SK-N-SH treated with all-trans-retinoic acid at 6 μM for 48 hours (cell line): ENCODE measurements at regions not wholly inside any gene's neighbourhood (a gene's known extent, or its start where the extent isn't known, plus 50 kb on each side); places are given as distances from the start of the nearest gene placed in this dataset.
"Not testable (repeated sequence)": the region's sequence is repeated elsewhere in the genome, so short reads cannot be mapped to it uniquely, and the experiment has no call there.

ENCODE experiments used
- ATAC-seq: fragments of 200-7000 bp; cut with Tn5 transposase; 3 replicates; pipeline ENCODE4 v1.9.1; 2020; ENCODE audit warnings: mild to moderate bottlenecking, moderate library complexity
- ARNTL ChIP-seq: fragments of 450-650 bp; formaldehyde crosslinking; IDR thresholded peaks from 2 replicates; pipeline ENCODE4 v1.5.0; 2020; ENCODE audit warnings: low read depth, mild to moderate bottlenecking, moderate library complexity, borderline replicate concordance
- BACH2 ChIP-seq: fragments of 250-450 bp; sonication (Bioruptor Pico); IDR thresholded peaks from 2 replicates; pipeline ENCODE4 v1.9.0; 2021; ENCODE audit warnings: mild to moderate bottlenecking, borderline replicate concordance
- CREB5 ChIP-seq: fragments of 250-450 bp; sonication (Bioruptor Pico); IDR thresholded peaks from 2 replicates; pipeline ENCODE4 v1.5.1; 2020; ENCODE audit warnings: low read depth, mild to moderate bottlenecking, moderate library complexity
- CSDC2 ChIP-seq: fragments of 250-450 bp; sonication (Bioruptor Pico); IDR thresholded peaks from 2 replicates; pipeline ENCODE4 v1.5.0; 2020; ENCODE audit warnings: mild to moderate bottlenecking, moderate library complexity
- CSRNP3 ChIP-seq: fragments of 250-450 bp; sonication (Bioruptor Pico); IDR thresholded peaks from 2 replicates; pipeline ENCODE4 v1.5.1; 2021; ENCODE audit warnings: mild to moderate bottlenecking, moderate library complexity
- GLIS3 ChIP-seq: fragments of 250-450 bp; sonication (Bioruptor Pico); IDR thresholded peaks from 2 replicates; pipeline ENCODE4 v1.5.0; 2020; ENCODE audit warnings: mild to moderate bottlenecking, moderate library complexity
- ISL1 ChIP-seq: fragments of 250-450 bp; sonication (Bioruptor Pico); IDR thresholded peaks from 2 replicates; pipeline ENCODE4 v2.1.2; 2022; ENCODE audit warnings: mild to moderate bottlenecking, moderate library complexity
- OSR1 ChIP-seq: fragments of 250-450 bp; sonication (Bioruptor Pico); IDR thresholded peaks from 2 replicates; pipeline ENCODE4 v1.8.0; 2022; ENCODE audit warnings: moderate library complexity, mild to moderate bottlenecking, inconsistent platforms
- RARB ChIP-seq: fragments of 250-450 bp; sonication (Bioruptor Pico); IDR thresholded peaks from 2 replicates; pipeline ENCODE4 v1.8.0; 2021; ENCODE audit warnings: mild to moderate bottlenecking, moderate library complexity
- SNAI2 ChIP-seq: fragments of 250-450 bp; sonication (Bioruptor Pico); IDR thresholded peaks from 2 replicates; pipeline ENCODE4 v1.5.0; 2020; ENCODE audit warnings: mild to moderate bottlenecking, moderate library complexity
- TOX ChIP-seq: fragments of 250-450 bp; sonication (Bioruptor Pico); IDR thresholded peaks from 2 replicates; pipeline ENCODE4 v1.8.0; 2021; ENCODE audit warnings: mild to moderate bottlenecking, moderate library complexity, borderline replicate concordance
- TSHZ2 ChIP-seq: fragments of 250-450 bp; sonication (Bioruptor Pico); IDR thresholded peaks from 2 replicates; pipeline ENCODE4 v1.5.0; 2020; ENCODE audit warnings: mild to moderate bottlenecking, moderate library complexity
- ZC3H10 ChIP-seq: fragments of 250-450 bp; sonication (Bioruptor Pico); IDR thresholded peaks from 2 replicates; pipeline ENCODE4 v1.5.1; 2021; ENCODE audit warnings: mild to moderate bottlenecking, moderate library complexity
- ZFP3 ChIP-seq: fragments of 250-450 bp; sonication (Bioruptor Pico); IDR thresholded peaks from 2 replicates; pipeline ENCODE4 v1.5.0; 2020; ENCODE audit warnings: mild to moderate bottlenecking, moderate library complexity
- ZFP30 ChIP-seq: fragments of 450-650 bp; formaldehyde crosslinking; IDR thresholded peaks from 2 replicates; pipeline ENCODE4 v1.5.0; 2022; ENCODE audit warnings: mild to moderate bottlenecking, moderate library complexity
- ZNF70 ChIP-seq: fragments of 450-650 bp; formaldehyde crosslinking; IDR thresholded peaks from 2 replicates; pipeline ENCODE4 v1.5.0; 2020; ENCODE audit warnings: mild to moderate bottlenecking, moderate library complexity
- ZNF8 ChIP-seq: fragments of 450-650 bp; formaldehyde crosslinking; IDR thresholded peaks from 2 replicates; pipeline ENCODE4 v1.5.0; 2020; ENCODE audit warnings: mild to moderate bottlenecking, moderate library complexity
- TF ChIP-seq, protein P1 (sequence below): fragments of 250-450 bp; sonication (Bioruptor Pico); IDR thresholded peaks from 2 replicates; pipeline ENCODE4 v1.8.0; 2021; ENCODE audit warnings: low read depth, mild to moderate bottlenecking, moderate library complexity, borderline replicate concordance
- TF ChIP-seq, protein P2 (sequence below): fragments of 250-450 bp; sonication (Bioruptor Pico); IDR thresholded peaks from 2 replicates; pipeline ENCODE4 v1.8.0; 2020; ENCODE audit warnings: mild to moderate bottlenecking, moderate library complexity, borderline replicate concordance

GRCh38 chr11:33948494-33948893, 56.6 kb upstream of the LMO2 start:
- TF ChIP-seq SNAI2 (no peak), OSR1 (CRISPR knock-in tag) (no peak), CREB5 (CRISPR knock-in tag) (no peak), GLIS3 (no peak), ZFP30 (CRISPR knock-in tag) (no peak)
- TF ChIP-seq, protein P1, sequence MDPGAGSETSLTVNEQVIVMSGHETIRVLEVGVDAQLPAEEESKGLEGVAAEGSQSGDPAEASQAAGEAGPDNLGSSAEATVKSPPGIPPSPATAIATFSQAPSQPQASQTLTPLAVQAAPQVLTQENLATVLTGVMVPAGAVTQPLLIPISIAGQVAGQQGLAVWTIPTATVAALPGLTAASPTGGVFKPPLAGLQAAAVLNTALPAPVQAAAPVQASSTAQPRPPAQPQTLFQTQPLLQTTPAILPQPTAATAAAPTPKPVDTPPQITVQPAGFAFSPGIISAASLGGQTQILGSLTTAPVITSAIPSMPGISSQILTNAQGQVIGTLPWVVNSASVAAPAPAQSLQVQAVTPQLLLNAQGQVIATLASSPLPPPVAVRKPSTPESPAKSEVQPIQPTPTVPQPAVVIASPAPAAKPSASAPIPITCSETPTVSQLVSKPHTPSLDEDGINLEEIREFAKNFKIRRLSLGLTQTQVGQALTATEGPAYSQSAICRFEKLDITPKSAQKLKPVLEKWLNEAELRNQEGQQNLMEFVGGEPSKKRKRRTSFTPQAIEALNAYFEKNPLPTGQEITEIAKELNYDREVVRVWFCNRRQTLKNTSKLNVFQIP (CRISPR knock-in tag), result no peak
- TF ChIP-seq, all 23 proteins: peak for 0
- no peak for ATAC-seq

- ATAC-seq, result not testable (repeated sequence)
Observed at GRCh38 chr11:33947918-33948317, 56.0 kb upstream of the LMO2 start.

- TF ChIP-seq, protein P1 (CRISPR knock-in tag), result no peak
- TF ChIP-seq TOX (CRISPR knock-in tag) (no peak), TSHZ2 (CRISPR knock-in tag) (no peak), BACH2 (CRISPR knock-in tag) (no peak), ZFP30 (CRISPR knock-in tag) (no peak), GLIS3 (no peak), ARNTL (no peak), ZNF70 (CRISPR knock-in tag) (no peak), OSR1 (CRISPR knock-in tag) (no peak), ZC3H10 (CRISPR knock-in tag) (no peak), ZNF8 (no peak), CSDC2 (CRISPR knock-in tag) (no peak), CSRNP3 (no peak)
- TF ChIP-seq, protein P2, sequence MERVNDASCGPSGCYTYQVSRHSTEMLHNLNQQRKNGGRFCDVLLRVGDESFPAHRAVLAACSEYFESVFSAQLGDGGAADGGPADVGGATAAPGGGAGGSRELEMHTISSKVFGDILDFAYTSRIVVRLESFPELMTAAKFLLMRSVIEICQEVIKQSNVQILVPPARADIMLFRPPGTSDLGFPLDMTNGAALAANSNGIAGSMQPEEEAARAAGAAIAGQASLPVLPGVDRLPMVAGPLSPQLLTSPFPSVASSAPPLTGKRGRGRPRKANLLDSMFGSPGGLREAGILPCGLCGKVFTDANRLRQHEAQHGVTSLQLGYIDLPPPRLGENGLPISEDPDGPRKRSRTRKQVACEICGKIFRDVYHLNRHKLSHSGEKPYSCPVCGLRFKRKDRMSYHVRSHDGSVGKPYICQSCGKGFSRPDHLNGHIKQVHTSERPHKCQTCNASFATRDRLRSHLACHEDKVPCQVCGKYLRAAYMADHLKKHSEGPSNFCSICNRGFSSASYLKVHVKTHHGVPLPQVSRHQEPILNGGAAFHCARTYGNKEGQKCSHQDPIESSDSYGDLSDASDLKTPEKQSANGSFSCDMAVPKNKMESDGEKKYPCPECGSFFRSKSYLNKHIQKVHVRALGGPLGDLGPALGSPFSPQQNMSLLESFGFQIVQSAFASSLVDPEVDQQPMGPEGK (CRISPR knock-in tag), result no peak
- TF ChIP-seq, all 23 proteins: peak for 0
- no peak for ATAC-seq
Observed at GRCh38 chr11:33946930-33947329, 55.1 kb upstream of the LMO2 start.

DNA sequence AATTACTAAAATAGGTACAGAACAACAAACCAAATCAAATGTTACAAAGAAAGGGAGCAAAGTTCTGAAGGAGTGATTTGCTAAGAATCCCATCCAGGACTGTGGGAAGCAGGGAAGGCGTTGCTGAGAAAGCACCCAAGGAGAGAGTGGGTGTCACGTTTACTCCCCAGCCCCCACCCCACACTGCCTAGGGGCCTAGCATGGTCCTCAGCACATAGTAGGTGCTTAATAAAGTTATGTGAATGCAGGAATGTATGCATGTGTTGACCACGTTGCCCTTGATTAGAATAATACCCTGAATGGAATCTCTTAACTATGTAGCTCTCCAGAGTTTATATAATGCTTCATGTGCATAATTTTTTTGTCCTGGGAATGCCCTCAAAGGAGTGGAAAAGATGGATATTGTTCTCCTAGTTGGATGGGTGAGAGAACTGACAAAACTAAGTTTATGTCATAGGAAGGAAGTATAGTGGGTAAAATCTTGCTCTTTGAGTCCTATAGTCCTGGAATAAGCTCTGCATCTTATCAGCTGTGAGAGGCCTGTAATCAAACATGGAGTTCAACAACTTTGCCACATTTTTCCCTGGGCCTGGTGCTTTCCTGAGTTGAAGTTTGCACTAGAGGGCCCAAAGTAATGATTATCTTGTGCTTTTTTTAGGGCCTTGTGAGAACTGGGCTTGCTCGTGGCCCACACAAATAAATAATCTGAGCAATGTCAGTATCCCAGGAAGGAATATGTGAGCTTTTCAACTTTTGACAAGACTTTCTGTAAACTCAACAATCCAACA, 53.8 kb upstream of the LMO2 start:
- no peak for ATAC-seq
- TF ChIP-seq ISL1 (CRISPR knock-in tag) (no peak), TSHZ2 (CRISPR knock-in tag) (no peak), ZNF8 (no peak), RARB (CRISPR knock-in tag) (no peak), ZFP3 (CRISPR knock-in tag) (no peak), SNAI2 (no peak), GLIS3 (no peak), OSR1 (CRISPR knock-in tag) (no peak), ARNTL (no peak)
- TF ChIP-seq, protein P2 (CRISPR knock-in tag), result no peak
